HepG2 (cell line): ENCODE measurements at regions not wholly inside any gene's neighbourhood (a gene's known extent, or its start where the extent isn't known, plus 50 kb on each side); places are given as distances from the start of the nearest gene placed in this dataset.

Experiments
- ATAC-seq: fragments of 200-7000 bp; cut with Tn5 transposase; 3 replicates; pipeline ENCODE4 v1.9.1; 2020; ENCODE audit warnings: mild to moderate bottlenecking, moderate library complexity
- BruUV-seq: library from RNA; stranded (reverse); fragments of 400-500 nt; replicated peaks from 2 replicates; lab custom pipeline; 2021; lab: Mats Ljungman, UMichigan
- CTCF ChIA-PET: fragments of 300-600 bp; formaldehyde crosslinking; extraction: SDS; loops from one replicate; lab custom pipeline; 2021; ENCODE audit warnings: low total read pairs, inconsistent platforms, low intra/inter-chr PET ratio; lab: Yijun Ruan, JAX
- POLR2A ChIA-PET: fragments of 350-600 bp; sonication (Branson Sonifier 250); formaldehyde crosslinking; loops from one replicate; lab custom pipeline; 2020; ENCODE audit warnings: antibody characterized with exemption, inconsistent platforms; lab: Yijun Ruan, JAX
- DNase-seq: peaks from one replicate; pipeline ENCODE4 v3.0.0-alpha.2; 2015; ENCODE audit warnings: low spot score
- FAIRE-seq: peaks from 3 replicates; lab custom pipeline; 2011; peaks lifted over from hg19 to GRCh38; lab: Jason Lieb, UNC
- H2AFZ ChIP-seq: one replicate; pipeline ENCODE4 v1.6.1; 2011; ENCODE audit warnings: low read length, inconsistent platforms
- H3K27ac ChIP-seq: fragments of 300-600 bp; 3 replicates; pipeline ENCODE4 v1.8.0; 2011; ENCODE audit warnings: mixed run types, mild to moderate bottlenecking, mixed read lengths, low read length, inconsistent platforms; ENCODE audit not compliant: insufficient read depth; ENCODE audit errors: extremely low read length
- H3K27me3 ChIP-seq, 2 experiments: fragments of 200-600 bp in 1 of 2; 2 replicates in 1 of 2; 3 replicates in 1 of 2; pipeline versions ENCODE4 v1.6.0 to v1.8.0; 2011; ENCODE audit warnings: low read length in 2 of 2, mild to moderate bottlenecking in 2 of 2, moderate library complexity in 2 of 2, inconsistent platforms in 1 of 2; ENCODE audit not compliant: insufficient read depth in 2 of 2, control insufficient read depth in 1 of 2
- H3K36me3 ChIP-seq, 2 experiments: fragments of 200-600 bp in 1 of 2; replicated peaks in 1 of 2; 2 replicates in 1 of 2; 3 replicates in 1 of 2; pipeline versions ENCODE4 v1.5.1 to v1.8.0; 2011; ENCODE audit warnings: low read length in 2 of 2, inconsistent platforms in 1 of 2; ENCODE audit not compliant: insufficient read depth in 2 of 2, control insufficient read depth in 1 of 2
- H3K4me1 ChIP-seq: 2 replicates; pipeline ENCODE4 v1.5.1; 2012; ENCODE audit warnings: low read length, inconsistent platforms; ENCODE audit not compliant: insufficient read depth
- H3K4me2 ChIP-seq: 2 replicates; pipeline ENCODE4 v1.6.0; 2011; ENCODE audit warnings: low read depth, low read length, inconsistent platforms
- H3K4me3 ChIP-seq, 3 experiments: fragments of 200-600 bp in 1 of 3; sonication (generic), shearing (Covaris generic) in 1 of 3; replicated peaks in 1 of 3; 2 replicates each; pipeline ENCODE4 v1.5.1; 2011 to 2016; ENCODE audit warnings: low read length in 3 of 3, inconsistent platforms in 2 of 3, low read depth in 2 of 3, mild to moderate bottlenecking in 2 of 3, control low read depth in 1 of 3, mixed read lengths in 1 of 3; ENCODE audit not compliant: insufficient read depth in 1 of 3
- H3K79me2 ChIP-seq: one replicate; pipeline ENCODE4 v1.6.1; 2011; ENCODE audit warnings: low read length, inconsistent platforms; ENCODE audit not compliant: insufficient read depth
- H3K9ac ChIP-seq: 2 replicates; pipeline ENCODE4 v1.6.0; 2011; ENCODE audit warnings: mild to moderate bottlenecking, low read depth, low read length, inconsistent platforms; ENCODE audit not compliant: insufficient read depth
- H3K9me3 ChIP-seq: 2 replicates; pipeline ENCODE4 v1.5.1; 2012; ENCODE audit warnings: mild to moderate bottlenecking, low read length
- H4K20me1 ChIP-seq: 2 replicates; pipeline ENCODE4 v1.6.0; 2011; ENCODE audit warnings: inconsistent platforms, mild to moderate bottlenecking, low read length, moderate library complexity; ENCODE audit not compliant: insufficient read depth
- PLRG1 ChIP-seq: fragments of 450-650 bp; conservative IDR thresholded peaks from 2 replicates; pipeline ENCODE4 v1.6.1; 2016
- TBP ChIP-seq: sonication (generic); formaldehyde crosslinking; IDR thresholded peaks from 2 replicates; pipeline ENCODE4 v1.5.0; 2020; ENCODE audit warnings: missing genetic modification reagents
- TEAD2 ChIP-seq: sonication (generic); formaldehyde crosslinking; IDR thresholded peaks from 2 replicates; pipeline ENCODE4 v1.9.0; 2021; ENCODE audit warnings: missing genetic modification reagents
- ZBTB8A ChIP-seq: sonication (generic); formaldehyde crosslinking; IDR thresholded peaks from 2 replicates; pipeline ENCODE4 v1.4.0; 2020; ENCODE audit warnings: mild to moderate bottlenecking, low read depth, missing genetic modification reagents, borderline replicate concordance
- ZHX2 ChIP-seq, 2 experiments: sonication (generic) in 1 of 2; formaldehyde crosslinking in 1 of 2; IDR thresholded peaks; 2 replicates each; pipeline versions ENCODE4 v1.6.1 to v1.9.0; 2014 to 2022; ENCODE audit warnings: antibody characterized with exemption in 1 of 2, borderline replicate concordance in 1 of 2, inconsistent platforms in 1 of 2, low read depth in 1 of 2, missing genetic modification reagents in 1 of 2
- ZNF224 ChIP-seq: sonication (generic); formaldehyde crosslinking; IDR thresholded peaks from 2 replicates; pipeline ENCODE4 v1.5.0; 2020; ENCODE audit warnings: mild to moderate bottlenecking, missing genetic modification reagents
- ZNF652 ChIP-seq: IDR thresholded peaks from 2 replicates; pipeline ENCODE4 v1.6.1; 2016; ENCODE audit warnings: low read depth, borderline replicate concordance
- ZNF83 ChIP-seq: sonication (generic); formaldehyde crosslinking; IDR thresholded peaks from 2 replicates; pipeline ENCODE4 v1.4.0; 2020; ENCODE audit warnings: missing genetic modification reagents, mild to moderate bottlenecking, borderline replicate concordance
- in situ Hi-C: cut with HindIII; loops from 2 replicates; pipeline ENCODE4 v1.10.0; 2017; ENCODE audit warnings: low pct_unique_long_range_greater_than_20kb; ENCODE audit not compliant: extremely low pct_ligation_motif_present
- intact Hi-C: fragments of 100-400 bp; cut with micrococcal nuclease; formaldehyde crosslinking; loops from one replicate; pipeline ENCODE4 v1.10.0; 2022; ENCODE audit not compliant: unreplicated experiment

DNA sequence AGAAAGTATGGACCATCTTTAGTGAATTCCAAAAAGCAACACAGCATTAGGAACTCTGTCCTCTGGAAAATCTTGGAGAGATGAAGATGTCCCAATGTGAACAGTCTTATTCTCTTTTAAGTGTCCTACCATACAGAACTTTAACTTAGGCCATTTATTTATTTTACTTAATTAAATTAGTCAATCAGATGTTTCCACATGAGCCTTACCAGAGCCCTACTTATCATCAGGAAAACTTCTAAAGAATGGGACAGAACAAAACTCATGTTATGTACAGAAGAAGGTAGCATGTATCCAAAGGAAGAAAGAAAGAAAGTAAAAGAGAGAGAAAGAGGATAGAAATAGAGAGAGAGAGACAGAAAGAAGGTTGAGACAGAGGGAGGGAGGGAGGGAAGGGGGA is 276.4 kb downstream of the ETV1 start:
- H3K27ac ChIP-seq, result no peak overlapping the region
- FAIRE-seq (no peak), ATAC-seq (no peak), DNase-seq (no peak)
- no peaks in the 10 kb centered on the region for H3K27me3 ChIP-seq
- CTCF ChIA-PET, result no interaction called here
- no peak overlapping the region for H3K4me2 ChIP-seq
- no peaks in the 10 kb centered on the region for H3K36me3 ChIP-seq
- H2AFZ ChIP-seq, result no peak overlapping the region
- no peak overlapping the region for H3K4me3 ChIP-seq
- peaks cover 88% of the 10 kb centered on the region for H3K9me3 ChIP-seq
- no peaks in the 10 kb centered on the region for H3K79me2 ChIP-seq
- H3K9ac ChIP-seq, result no peak overlapping the region
- H3K4me1 ChIP-seq, result no peaks in the 10 kb centered on the region
- in situ Hi-C loops, result no loop called here
- no TSS peak for BruUV-seq
- no peaks in the 10 kb centered on the region for H4K20me1 ChIP-seq
- TF ChIP-seq PLRG1 (no peak), ZHX2 (IDR thresholded peaks at IDR 0.05; ENCODE audit: low read depth) (no peak), ZHX2 (CRISPR knock-in tag; IDR thresholded peaks at IDR 0.05; ENCODE audit: borderline replicate concordance) (no peak), ZBTB8A (CRISPR knock-in tag) (no peak), ZNF83 (no peak), ZNF652 (no peak), TBP (CRISPR knock-in tag) (no peak), ZNF224 (CRISPR knock-in tag) (no peak), TEAD2 (CRISPR knock-in tag) (no peak)
- POLR2A ChIA-PET, result no interaction called here
- intact Hi-C loops, result no loop called here
